ENCODE measurements at regions not wholly inside any gene's neighbourhood (a gene's known extent, or its start where the extent isn't known, plus 50 kb on each side); places are given as distances from the start of the nearest gene placed in this dataset.

DNA sequence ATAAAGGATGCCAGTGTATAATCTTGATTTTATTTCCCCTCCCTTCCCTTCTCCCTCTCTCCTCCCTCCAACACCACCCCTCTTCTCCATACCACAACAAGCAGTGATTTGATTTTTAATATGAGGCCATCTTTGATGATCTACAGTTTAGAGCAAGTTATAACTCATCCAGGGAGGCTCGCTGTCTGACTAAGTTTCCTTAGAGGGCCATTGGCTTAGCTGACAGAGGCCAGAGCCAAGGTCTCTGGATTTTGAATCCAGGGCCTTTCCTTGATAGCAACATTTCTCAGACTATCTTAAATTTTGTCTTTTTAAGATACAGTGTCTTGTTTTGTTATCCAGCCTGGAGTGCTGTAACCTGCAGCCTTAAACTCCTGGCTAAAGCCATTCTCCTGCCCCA, 431.0 kb upstream of the USP24 start:
- Mint-ChIP-seq H3K4me1 (ENCODE audit: low read depth in 2 of 2) (peaks cover 0 to under 1% of the 10 kb centered on the region in 2 donors), H3K27ac (no peak overlapping the region), H3K27me3 (peaks cover 6 to 18% of the 10 kb centered on the region in 2 donors), H3K4me3 (no peak overlapping the region), H3K9me3 (no peaks in the 10 kb centered on the region), H3K36me3 (ENCODE audit: insufficient read depth) (no peaks in the 10 kb centered on the region)
- no peak for DNase-seq
- no peak for ATAC-seq (replicated peaks)

DNA sequence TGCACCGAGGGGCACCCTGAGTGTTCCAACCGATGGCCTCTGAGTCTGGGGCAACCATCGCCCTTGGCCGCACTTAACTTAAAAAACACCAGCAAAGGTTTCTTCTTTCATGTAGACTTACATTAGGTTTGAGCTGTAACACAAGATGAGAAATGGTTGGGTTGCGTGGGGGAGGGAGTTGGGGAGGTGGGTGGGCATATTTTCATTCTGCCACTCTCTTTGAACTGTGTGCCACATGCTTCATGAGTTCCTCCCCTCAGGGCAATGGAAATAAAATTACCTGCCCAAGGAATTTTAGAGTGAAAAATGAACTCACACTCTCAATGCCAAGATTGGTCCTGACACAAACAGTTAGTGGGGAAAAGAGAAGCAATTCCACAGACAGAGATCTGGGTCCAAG, 430.1 kb upstream of the USP24 start:
- H3K27ac Mint-ChIP-seq = no peak overlapping the region
- no peak overlapping the region for H3K4me3 Mint-ChIP-seq
- peaks cover 0 to 3% of the 10 kb centered on the region in 2 donors for H3K4me1 Mint-ChIP-seq (ENCODE audit: low read depth in 2 of 2)
- H3K9me3 Mint-ChIP-seq = no peaks in the 10 kb centered on the region
- H3K27me3 Mint-ChIP-seq = peaks cover 14 to 15% of the 10 kb centered on the region in 2 donors
- no peaks in the 10 kb centered on the region for H3K36me3 Mint-ChIP-seq (ENCODE audit: insufficient read depth)
- ATAC-seq (replicated peaks) (no peak), DNase-seq (no peak)

DNA sequence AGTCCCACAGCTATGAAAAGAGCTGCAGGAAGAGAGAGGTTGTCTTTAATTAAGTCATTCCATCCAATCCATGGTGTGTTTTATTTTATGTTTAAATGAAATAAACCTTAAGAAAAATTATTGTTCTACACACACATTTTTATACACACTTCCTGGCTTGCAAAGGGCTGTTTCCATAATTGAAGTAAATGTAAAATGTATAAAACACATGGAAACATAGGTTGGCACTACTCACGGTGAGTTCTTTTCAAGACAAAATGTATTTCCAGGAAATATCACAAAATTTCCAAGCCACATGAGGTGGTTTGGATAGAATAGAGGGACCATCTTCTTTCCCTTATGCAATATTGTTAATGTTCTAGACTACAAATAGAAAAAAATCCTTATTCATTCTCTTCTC, 426.8 kb upstream of the USP24 start:
- no peak overlapping the region for H3K4me3 Mint-ChIP-seq
- no peak overlapping the region for H3K27ac Mint-ChIP-seq
- DNase-seq = no peak
- peaks cover 0 to 3% of the 10 kb centered on the region in 2 donors for H3K4me1 Mint-ChIP-seq (ENCODE audit: low read depth in 2 of 2)
- ATAC-seq (replicated peaks) = no peak
- H3K36me3 Mint-ChIP-seq (ENCODE audit: insufficient read depth) = no peaks in the 10 kb centered on the region
- peaks cover 19 to 25% of the 10 kb centered on the region in 2 donors for H3K27me3 Mint-ChIP-seq
- no peaks in the 10 kb centered on the region for H3K9me3 Mint-ChIP-seq

DNA sequence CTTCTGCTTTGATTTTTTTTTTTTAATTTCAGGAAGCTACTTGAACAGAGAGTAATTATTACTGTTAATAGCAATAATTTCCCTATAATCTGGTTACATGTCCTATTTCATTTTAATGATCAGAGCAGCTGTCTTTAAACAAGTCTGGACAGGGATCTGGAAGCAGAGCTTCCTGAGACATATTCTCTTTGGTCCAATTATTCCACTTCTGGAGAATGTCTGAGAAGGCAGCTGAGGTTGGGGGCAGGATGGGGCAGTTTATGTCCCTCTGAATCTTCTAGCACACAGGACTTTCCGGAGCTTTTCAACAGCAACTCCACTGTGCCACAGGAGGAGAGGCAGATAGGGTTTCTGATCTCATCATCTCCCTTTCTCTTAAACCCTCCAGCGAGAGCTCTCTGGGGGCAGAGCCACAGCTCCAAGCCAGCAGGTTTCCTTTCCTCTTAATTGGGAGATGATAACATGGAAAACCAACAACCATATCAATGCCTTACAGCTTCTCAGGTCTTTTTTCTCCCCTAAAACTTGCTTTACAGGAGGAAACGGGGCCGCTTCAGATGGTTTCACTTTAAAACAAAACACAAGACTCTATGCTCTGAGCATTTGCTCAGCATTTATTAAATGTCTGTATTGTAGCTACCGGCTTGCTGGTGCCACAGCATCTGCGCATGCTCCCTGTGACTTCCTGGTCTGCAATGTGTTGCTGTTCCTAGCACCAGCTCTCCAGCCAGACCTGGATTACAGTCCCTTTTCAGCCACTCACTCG, 425.7 kb upstream of the USP24 start:
- DNase-seq (no peak), ATAC-seq (replicated peaks) (no peak)
- Mint-ChIP-seq H3K4me3 (peak overlapping the region in 1 of 2 donors; percentile 52), H3K4me1 (ENCODE audit: low read depth in 2 of 2) (peaks cover 0 to 3% of the 10 kb centered on the region in 2 donors), H3K36me3 (ENCODE audit: insufficient read depth) (no peaks in the 10 kb centered on the region), H3K27ac (peak overlapping the region in 1 of 2 donors; percentile 16), H3K9me3 (no peaks in the 10 kb centered on the region), H3K27me3 (peaks cover 21 to 27% of the 10 kb centered on the region in 2 donors)

DNA sequence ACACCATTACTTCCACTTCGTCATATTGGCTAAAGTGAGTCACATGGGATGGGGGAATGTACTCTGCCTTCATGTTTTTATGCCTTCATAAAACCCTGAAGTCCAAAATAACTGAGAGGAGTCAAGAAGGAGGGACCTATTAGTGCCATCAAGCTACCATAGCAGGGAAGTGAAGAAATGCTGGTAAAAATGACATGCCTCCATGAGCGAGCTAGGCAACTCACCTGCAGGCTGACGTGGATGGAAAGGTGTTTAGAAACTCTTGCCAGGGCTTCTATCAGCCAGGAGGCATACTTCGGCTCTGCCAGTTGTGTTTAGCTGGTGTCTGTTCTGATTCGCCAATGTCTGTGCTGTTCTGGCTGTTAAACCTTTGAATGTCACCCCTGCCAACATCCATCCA, 424.4 kb upstream of the USP24 start:
- no peak for ATAC-seq (replicated peaks)
- H3K4me1 Mint-ChIP-seq (ENCODE audit: low read depth in 2 of 2) = peaks cover 0 to 3% of the 10 kb centered on the region in 2 donors
- no peak for DNase-seq
- peaks cover 0 to 6% of the 10 kb centered on the region in 2 donors for H3K9me3 Mint-ChIP-seq
- H3K4me3 Mint-ChIP-seq = no peak overlapping the region
- peaks cover 33 to 37% of the 10 kb centered on the region in 2 donors for H3K27me3 Mint-ChIP-seq
- H3K36me3 Mint-ChIP-seq (ENCODE audit: insufficient read depth) = no peaks in the 10 kb centered on the region
- no peak overlapping the region for H3K27ac Mint-ChIP-seq

DNA sequence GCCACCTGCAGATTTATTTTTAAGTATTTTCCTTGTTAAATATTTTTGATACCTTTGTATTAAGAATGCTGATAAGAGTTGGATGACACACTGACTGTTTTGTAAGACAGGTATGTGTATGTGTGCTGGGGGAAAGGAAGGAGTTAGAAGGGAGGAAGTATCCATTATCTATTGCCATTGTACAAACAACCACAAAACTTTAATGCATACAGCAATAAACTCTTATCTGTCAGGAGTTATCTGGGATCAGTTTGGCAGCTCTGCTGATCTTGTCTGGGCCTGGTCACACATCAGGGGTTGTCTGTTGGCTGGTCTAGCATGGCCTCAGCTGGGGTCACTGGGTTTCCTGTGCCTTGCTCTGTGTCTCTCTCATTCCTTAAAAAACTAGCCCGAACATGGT, 423.9 kb upstream of the USP24 start:
- DNase-seq = no peak
- Mint-ChIP-seq H3K27me3 (peaks cover 38 to 42% of the 10 kb centered on the region in 2 donors), H3K4me1 (ENCODE audit: low read depth in 2 of 2) (peaks cover 0 to 3% of the 10 kb centered on the region in 2 donors), H3K9me3 (peaks cover 0 to 7% of the 10 kb centered on the region in 2 donors), H3K36me3 (ENCODE audit: insufficient read depth) (no peaks in the 10 kb centered on the region), H3K4me3 (no peak overlapping the region), H3K27ac (no peak overlapping the region)
- no peak for ATAC-seq (replicated peaks)

- ATAC-seq (replicated peaks) (no peak), DNase-seq (no peak)
- Mint-ChIP-seq H3K36me3 (ENCODE audit: insufficient read depth) (no peaks in the 10 kb centered on the region), H3K9me3 (peaks cover 0 to 7% of the 10 kb centered on the region in 2 donors), H3K4me1 (ENCODE audit: low read depth in 2 of 2) (peaks cover 0 to 3% of the 10 kb centered on the region in 2 donors), H3K27me3 (peaks cover 31 to 45% of the 10 kb centered on the region in 2 donors), H3K27ac (no peak overlapping the region), H3K4me3 (no peak overlapping the region)
These were observed 421.5 kb upstream of the USP24 start for GRCh38 chr1:55636696-55637095.

DNA sequence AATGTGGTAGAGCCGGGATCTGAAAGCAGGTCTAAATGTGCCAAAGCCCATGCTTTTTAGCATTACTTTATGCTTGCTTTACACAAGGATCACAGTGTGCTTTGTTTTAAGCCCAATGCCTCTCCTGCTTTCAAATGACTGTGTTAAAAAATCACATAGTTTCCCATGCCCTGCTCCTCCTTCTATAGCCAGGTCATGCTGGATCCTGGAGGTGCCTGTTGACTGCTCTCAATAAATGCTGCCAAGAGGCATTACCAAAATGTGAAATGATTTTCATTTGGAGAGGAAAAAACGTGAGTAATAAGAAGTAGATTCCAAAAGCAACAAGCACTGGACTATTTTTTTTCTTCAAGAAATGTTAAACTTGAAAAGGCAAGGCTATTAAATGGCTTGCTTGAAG, 420.7 kb upstream of the USP24 start:
- Mint-ChIP-seq H3K4me1 (ENCODE audit: low read depth in 2 of 2) (no peaks in the 10 kb centered on the region), H3K9me3 (peaks cover 0 to 7% of the 10 kb centered on the region in 2 donors), H3K27me3 (peaks cover 31 to 43% of the 10 kb centered on the region in 2 donors), H3K36me3 (ENCODE audit: insufficient read depth) (no peaks in the 10 kb centered on the region), H3K27ac (no peak overlapping the region), H3K4me3 (no peak overlapping the region)
- no peak for ATAC-seq (replicated peaks)
- no peak for DNase-seq

DNA sequence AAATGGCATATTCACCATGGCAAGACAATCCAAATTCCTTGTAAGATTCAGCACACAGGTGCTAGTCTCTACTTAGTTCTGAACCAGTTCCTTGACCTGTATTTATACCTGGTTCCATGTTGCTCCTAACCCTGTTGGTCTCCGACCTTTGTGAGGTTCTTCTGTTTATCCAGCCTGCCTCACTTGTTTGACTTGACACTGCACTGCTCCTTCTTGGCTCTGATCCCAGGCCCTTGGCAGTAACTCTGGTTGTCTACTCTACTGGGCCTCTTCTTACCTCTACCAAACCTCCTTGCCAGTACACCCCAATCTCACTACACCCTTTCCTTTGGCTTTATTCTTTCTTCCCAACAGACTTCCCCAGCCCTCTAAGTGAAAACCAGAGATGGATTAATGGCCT, 419.4 kb upstream of the USP24 start:
- DNase-seq (no peak), ATAC-seq (replicated peaks) (no peak)
- Mint-ChIP-seq H3K27ac (no peak overlapping the region), H3K4me1 (ENCODE audit: low read depth in 2 of 2) (no peaks in the 10 kb centered on the region), H3K9me3 (peaks cover 0 to 7% of the 10 kb centered on the region in 2 donors), H3K27me3 (peaks cover 31 to 32% of the 10 kb centered on the region in 2 donors), H3K36me3 (ENCODE audit: insufficient read depth) (no peaks in the 10 kb centered on the region), H3K4me3 (no peak overlapping the region)

DNA sequence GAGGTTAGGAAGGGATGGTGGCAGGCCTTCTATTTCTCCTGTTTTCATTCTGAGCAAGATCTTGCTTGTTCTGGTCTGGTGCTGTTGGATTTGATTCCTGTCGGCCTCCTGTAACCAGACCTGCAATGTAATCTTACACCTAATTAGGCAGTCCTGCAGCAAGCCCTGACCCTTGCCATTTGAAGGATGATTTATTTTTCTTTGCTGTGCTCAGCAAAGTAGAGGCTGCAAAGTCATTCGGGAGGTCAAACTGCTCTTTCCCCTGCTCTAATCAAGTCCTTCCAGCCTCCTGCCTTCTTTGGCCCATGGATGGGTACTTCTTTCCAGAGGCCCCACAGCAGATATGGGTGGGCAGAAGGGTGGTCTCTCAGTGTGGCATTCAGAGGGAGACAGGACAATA, 417.7 kb upstream of the USP24 start:
- Mint-ChIP-seq H3K9me3 (peaks cover 0 to 7% of the 10 kb centered on the region in 2 donors), H3K27me3 (peaks cover 32 to 36% of the 10 kb centered on the region in 2 donors), H3K4me3 (no peak overlapping the region), H3K36me3 (ENCODE audit: insufficient read depth) (no peaks in the 10 kb centered on the region), H3K4me1 (ENCODE audit: low read depth in 2 of 2) (no peaks in the 10 kb centered on the region), H3K27ac (no peak overlapping the region)
- ATAC-seq (replicated peaks) (no peak), DNase-seq (no peak)

DNA sequence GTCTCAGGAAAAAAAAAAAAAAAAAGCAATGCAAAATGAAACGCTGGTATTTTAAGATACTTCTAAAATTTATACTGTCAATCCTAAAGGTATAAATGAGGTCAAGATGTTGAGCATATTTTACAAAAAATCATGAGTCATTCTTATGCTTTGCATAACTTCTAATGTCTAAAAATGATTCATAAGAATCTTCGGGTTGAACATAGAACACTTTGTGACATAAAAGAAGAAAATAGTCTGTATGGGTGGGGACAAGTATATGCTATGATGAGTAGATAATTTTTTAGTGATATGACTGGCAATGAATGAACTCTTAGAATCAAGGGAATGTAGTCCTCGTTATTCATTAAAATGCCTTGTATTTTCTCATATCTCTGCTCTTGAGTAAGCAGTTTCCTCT, 416.9 kb upstream of the USP24 start:
- H3K4me3 Mint-ChIP-seq = no peak overlapping the region
- H3K4me1 Mint-ChIP-seq (ENCODE audit: low read depth in 2 of 2) = no peaks in the 10 kb centered on the region
- no peak for ATAC-seq (replicated peaks)

DNA sequence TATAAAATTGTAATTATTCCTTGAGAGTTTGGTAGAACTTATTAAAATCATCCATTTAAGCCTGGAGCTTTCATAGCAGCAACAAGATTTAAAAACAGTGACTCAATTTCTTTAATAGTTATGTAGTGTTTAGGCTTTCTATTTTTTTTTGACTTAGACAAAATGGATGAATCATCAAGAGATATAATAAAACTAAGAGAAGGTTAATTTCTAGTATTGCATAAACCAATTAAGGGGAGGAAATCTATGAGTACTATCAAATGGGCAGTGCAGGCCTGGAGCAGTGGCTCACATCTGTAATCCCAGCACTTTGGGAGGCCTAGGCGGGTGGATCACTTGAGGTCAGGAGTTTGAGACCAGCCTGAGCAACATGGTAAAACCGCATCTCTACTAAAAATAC, 416.3 kb upstream of the USP24 start:
- ATAC-seq (replicated peaks) = no peak
- H3K9me3 Mint-ChIP-seq = peaks cover 0 to 7% of the 10 kb centered on the region in 2 donors
- DNase-seq = no peak

More for the DNA sequence above, 416.9 kb upstream of the USP24 start:
- Mint-ChIP-seq H3K27me3 (peaks cover 33 to 37% of the 10 kb centered on the region in 2 donors), H3K9me3 (peaks cover 0 to 7% of the 10 kb centered on the region in 2 donors), H3K36me3 (ENCODE audit: insufficient read depth) (no peaks in the 10 kb centered on the region), H3K27ac (no peak overlapping the region)
- DNase-seq = no peak

GRCh38 chr1:55626326-55626725, 411.2 kb upstream of the USP24 start:
- Mint-ChIP-seq H3K27ac (no peak overlapping the region), H3K4me1 (ENCODE audit: low read depth in 2 of 2) (no peaks in the 10 kb centered on the region), H3K27me3 (peaks cover 6 to 16% of the 10 kb centered on the region in 2 donors), H3K4me3 (no peak overlapping the region), H3K9me3 (no peaks in the 10 kb centered on the region), H3K36me3 (ENCODE audit: insufficient read depth) (no peaks in the 10 kb centered on the region)
- ATAC-seq (replicated peaks) = no peak
- DNase-seq = no peak

More for the DNA sequence above, 416.3 kb upstream of the USP24 start:
- Mint-ChIP-seq H3K27me3 (peaks cover 29 to 37% of the 10 kb centered on the region in 2 donors), H3K36me3 (ENCODE audit: insufficient read depth) (no peaks in the 10 kb centered on the region), H3K4me3 (no peak overlapping the region), H3K4me1 (ENCODE audit: low read depth in 2 of 2) (no peaks in the 10 kb centered on the region), H3K27ac (no peak overlapping the region)

GRCh38 chr1:55624766-55625165, 409.6 kb upstream of the USP24 start:
- H3K4me1 Mint-ChIP-seq (ENCODE audit: low read depth in 2 of 2) = no peaks in the 10 kb centered on the region
- H3K27me3 Mint-ChIP-seq = peaks cover 10 to 23% of the 10 kb centered on the region in 2 donors
- no peak overlapping the region for H3K27ac Mint-ChIP-seq
- ATAC-seq (replicated peaks) = no peak
- H3K4me3 Mint-ChIP-seq = no peak overlapping the region
- no peaks in the 10 kb centered on the region for H3K36me3 Mint-ChIP-seq (ENCODE audit: insufficient read depth)
- DNase-seq = no peak
- H3K9me3 Mint-ChIP-seq = no peaks in the 10 kb centered on the region

Data from effector memory CD8-positive, alpha-beta T cell (primary cell).